ENCODE measurements at regions not wholly inside any gene's neighbourhood (a gene's known extent, or its start where the extent isn't known, plus 50 kb on each side); places are given as distances from the start of the nearest gene placed in this dataset.

DNA sequence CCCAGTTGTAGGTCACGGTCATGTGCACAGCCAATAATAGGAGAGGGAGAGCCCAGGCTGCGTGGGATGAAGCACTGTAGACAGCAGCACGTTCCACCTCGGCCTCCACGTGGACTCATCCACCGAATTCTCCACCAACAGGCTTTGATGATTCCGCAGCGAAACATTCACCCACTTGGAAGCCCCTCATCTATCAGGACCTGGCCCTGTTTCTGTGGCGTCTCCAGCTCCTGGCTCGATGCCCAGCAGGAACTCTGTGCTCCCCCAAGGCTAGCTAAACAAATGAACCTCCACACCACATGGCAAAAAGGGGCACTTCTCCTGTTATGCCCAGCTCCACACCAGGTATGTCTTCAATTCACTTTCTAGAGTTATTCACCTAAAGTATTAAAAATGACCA, 237.9 kb upstream of the PDE10A start:
- no peak for DNase-seq

GRCh38 chr6:165899611-165900010, 236.6 kb upstream of the PDE10A start:
- DNase-seq = no peak

DNA sequence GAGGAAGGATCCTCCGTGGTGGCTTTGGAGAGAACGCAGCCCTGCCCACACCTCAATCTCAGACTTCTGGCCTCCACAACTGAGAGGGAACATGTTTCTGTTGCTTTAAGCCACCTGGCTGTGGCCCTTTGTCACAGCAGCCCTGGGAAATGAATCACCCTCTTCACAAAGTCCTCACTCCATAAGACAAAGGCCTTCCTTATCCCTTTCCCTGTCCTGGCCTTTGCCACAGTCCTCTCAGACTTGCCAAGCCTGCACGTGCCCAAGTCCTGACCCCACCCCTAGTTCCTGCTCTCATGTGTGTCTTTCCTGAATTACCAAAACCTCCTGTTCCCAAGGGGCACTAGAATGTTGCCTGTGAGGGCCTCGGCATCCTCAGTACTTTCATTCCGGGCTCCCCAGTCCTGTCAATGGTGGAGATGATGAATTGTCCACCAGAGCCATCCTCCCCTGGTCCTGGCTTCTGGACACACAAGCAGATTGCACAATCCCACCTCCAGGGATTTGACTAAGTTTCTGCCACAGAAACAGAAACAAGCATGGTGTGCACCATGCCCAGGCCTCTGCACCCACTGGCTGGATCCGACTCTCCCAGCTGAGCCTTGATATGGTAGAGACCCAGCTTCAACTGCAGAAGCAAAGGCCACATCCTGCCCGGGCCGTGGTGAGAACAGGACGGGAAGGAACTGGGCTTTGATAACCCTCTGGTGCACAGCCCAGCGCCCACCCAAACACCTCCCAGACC, 232.6 kb upstream of the PDE10A start:
- no peak for DNase-seq

- no peak for DNase-seq
Observed at GRCh38 chr6:165894171-165894825, 231.3 kb upstream of the PDE10A start.

GRCh38 chr6:165893431-165893830, 230.4 kb upstream of the PDE10A start:
- no peak for DNase-seq

DNA sequence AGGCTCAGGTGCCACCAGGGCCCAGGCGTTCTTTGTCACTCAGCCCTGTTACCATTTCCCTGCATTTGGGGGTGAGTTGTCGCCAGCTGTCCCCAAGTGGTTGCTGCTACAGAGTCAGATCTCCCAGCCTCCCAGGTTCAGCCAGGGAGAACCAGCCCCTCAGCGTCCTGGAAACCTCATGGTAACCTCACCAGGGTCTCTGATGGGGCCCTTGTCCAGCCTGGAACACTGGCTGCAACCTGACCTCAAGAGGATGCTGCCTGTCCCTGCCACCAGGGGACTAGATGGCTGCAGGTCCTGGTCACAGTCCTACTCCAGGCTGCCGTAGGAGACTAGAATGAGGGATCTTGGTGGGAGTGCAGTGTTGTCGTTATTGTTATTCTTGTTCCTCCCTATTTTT, 228.3 kb upstream of the PDE10A start:
- DNase-seq = no peak

DNA sequence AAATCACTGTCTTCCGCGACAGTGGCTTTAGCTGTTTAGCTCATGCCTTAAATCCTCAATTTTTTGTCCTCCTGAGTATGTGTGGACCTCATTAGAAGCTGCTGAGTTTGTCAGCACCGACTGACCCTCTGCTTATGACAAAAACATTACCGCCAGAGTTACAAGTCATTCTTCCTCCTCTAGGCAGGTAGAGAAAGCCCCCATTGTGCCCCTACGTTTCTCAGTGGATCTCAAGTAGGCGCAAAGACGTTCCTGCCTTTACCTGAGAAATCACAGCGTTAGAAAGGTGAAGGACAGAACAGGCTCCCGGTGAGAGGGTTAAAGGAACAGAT, 227.3 kb upstream of the PDE10A start:
- no peak for DNase-seq

DNA sequence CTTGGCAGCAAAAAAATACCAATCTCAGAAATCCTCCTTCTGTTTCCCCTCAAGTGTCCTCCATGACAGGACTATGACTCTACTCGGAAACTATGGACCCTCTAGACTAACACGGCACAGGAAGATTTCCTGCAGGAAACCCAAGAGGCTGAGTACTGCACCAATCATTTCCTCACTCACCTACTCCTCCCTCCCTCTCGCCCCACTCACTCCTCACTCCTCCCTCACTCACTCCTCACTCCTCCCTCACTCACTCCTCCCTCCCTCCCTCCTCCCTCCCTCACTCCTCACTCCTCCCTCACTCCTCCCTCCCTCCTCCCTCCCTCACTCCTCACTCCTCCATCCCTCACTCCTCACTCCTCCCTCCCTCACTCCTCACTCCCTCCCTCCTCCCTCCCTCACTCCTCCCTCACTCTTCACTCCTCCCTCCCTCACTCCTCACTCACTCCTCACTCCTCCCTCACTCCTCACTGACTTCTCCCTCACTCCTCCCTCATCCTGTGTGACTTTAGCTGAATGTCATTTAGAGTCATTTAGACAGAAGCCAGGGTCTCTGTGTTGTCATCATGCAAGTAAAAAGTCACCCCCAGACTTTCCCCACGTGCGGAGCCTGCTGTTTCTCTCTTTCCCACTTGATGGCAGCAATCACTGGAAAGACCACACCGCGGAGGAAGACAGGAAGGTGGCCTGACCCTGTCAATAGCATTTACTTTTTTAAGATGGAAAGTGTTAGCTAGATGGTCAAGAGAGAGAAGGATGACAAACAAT, 226.8 kb upstream of the PDE10A start:
- no peak for DNase-seq

- DNase-seq = no peak
Observed at GRCh38 chr6:165886169-165886568, 223.1 kb upstream of the PDE10A start.

GRCh38 chr6:165884813-165885765, 222.0 kb upstream of the PDE10A start:
- peak; percentile 9 to 45 (median 24) for DNase-seq

DNA sequence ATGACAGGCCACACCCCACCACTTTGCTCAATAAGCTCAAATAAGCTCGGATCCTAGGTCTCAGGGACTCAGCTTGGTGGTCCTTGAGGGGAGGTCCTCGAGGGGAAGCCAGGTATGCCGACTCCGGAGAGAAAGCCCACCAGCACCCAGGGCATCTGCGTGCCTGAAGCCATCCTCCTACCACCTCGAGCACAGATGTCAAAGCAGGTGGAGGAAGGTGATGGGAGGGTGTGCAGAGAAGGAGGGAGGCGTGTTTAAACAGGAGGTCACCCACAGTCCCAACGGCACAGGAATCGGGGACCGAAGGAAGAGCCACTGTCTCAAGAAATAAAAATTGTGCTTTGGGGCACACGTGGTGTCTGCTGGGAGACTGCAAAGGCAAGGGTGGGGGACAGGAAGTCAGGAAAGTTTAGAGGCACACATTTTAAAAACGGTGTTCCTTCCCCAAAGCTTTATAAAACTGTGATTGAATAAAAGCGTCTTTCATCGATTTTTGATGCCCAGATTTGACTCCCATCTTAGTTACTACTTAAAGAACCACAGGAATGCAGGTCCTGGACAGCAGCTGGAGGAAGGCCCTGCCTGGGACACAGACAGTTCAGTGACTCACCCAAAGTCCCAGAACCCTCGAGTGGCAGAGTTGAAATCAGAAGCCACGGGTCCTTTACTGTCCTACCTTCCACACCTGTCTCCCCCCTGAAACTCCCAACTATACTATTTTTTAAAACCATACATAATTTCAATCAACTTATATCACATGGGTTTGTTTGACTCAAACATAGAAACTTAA, 221.0 kb upstream of the PDE10A start:
- no peak for DNase-seq

GRCh38 chr6:165881806-165882205, 218.8 kb upstream of the PDE10A start:
- no peak for DNase-seq

- DNase-seq = no peak
Observed at GRCh38 chr6:165880686-165881085, 217.6 kb upstream of the PDE10A start.

DNA sequence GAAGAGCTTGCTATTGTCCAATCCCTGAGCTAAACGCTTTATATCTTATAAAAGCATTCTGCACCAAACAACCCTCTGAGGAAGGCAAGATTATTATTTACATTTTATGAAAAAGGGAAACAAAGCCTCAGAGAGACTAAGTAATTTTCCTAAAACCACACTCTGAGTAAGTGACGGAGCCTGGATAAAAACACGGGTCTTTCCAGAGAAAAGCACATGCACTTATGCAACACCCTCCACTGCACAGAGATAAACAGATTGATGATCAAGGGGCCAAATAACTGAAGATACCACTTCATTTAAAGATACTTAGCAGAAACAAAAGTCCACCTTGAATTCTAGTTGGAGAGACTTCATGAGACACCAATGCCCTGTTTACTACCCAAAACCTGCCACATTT, 214.7 kb upstream of the PDE10A start:
- DNase-seq = no peak

DNA sequence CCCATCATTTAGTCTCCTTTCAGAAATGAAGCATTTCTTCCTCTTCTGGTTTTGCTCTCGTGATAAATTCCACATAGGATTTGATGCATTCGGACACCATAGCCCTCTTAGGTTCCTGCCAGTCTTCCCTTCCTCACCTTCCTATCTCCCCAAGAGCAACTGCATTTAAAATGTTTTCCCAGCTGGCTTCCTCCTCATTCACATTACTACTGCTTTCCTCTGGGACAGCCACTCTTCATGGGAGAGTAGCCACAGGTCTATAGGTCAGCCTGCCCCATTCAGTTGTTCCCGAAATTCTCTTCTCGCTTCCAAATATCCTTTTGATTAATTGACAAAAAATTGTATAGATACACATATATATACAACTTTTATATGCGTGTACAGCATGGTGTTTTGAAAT, 214.2 kb upstream of the PDE10A start:
- no peak for DNase-seq

GRCh38 chr6:165876588-165876987, 213.5 kb upstream of the PDE10A start:
- DNase-seq = no peak

GRCh38 chr6:165875946-165876345, 212.9 kb upstream of the PDE10A start:
- no peak for DNase-seq

DNA sequence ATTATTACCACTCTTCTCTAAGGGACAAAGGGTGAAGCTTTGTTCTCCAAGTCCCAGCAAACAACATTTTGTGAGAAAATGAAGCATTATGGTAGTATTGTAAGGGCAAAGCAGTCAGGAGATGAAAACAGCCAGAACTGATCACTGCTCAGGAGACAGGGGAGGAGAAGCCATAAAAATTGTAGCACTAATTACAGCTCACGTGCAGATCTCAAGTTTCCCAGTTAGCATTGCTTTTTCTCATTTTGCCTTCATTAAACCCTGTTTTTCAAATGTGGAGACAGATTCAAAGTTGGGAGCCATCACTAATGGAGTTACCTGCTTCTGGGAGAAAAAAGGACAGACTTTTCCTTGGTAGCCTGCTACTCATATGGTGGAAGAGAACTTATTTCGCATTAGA, 210.9 kb upstream of the PDE10A start:
- no peak for DNase-seq

DNA sequence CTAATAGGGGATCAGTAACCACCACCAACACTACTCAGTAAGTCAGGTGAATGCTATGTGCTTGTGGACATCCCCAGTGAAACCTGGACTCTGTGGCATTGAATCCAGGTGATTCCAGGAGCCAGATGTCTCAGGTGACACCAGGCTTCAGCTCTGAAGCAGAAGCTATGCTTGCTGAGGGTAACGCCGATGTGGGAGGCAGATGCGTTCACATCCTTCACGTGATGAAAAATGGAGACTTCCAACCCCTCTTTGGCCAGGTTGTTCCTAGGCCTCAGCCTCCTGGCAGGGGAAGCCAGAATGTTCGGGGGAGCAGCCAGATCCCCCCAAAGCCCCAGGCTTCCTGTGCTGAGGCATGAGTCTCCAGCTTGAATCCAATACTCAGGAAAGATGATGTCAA, 209.8 kb upstream of the PDE10A start:
- DNase-seq = no peak

DNA sequence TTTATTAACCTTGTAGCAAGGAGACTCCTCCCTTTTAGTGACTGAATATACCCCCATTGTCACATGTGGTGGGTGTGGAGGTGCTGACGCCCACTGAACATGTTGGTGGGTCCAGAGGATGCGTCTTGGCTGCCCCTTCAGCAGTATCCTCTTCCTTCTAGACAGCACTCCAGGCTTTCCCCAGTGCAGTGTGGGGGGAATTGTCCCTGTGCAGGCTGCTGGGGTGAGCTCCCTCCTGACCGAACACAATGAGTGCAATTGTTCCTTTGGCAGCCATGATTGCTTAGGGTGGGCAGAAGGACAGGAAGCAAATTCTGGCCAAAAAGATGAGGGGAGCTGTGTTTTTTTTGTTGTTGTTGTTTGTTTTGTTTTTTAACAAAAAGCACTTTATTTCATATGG, 209.3 kb upstream of the PDE10A start:
- DNase-seq = no peak

DNA sequence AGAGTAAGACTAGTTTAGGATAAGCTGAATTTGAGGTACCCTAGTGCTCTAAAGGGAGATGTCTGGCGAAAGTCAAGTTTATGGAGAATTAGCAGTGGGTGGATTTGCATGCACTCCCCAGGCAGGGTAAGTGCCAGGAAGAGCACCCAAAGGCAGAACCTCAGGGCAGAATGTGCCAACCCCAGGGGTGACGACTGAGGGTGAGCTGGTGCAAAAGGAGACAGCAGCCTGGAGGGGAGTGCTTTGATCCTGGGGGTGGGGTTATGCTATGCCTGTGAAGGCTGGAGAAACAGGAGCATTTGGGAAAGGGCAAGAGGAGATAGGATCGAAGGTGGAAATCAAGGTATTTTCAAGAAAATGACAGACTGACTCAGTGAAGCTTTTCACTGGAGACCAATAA, 208.5 kb upstream of the PDE10A start:
- no peak for DNase-seq

- no peak for DNase-seq
Observed at GRCh38 chr6:165869526-165869925, 206.5 kb upstream of the PDE10A start.
